Mucosa of gallbladder (tissue), 1 donor: ENCODE measurements at regions not wholly inside any gene's neighbourhood (a gene's known extent, or its start where the extent isn't known, plus 50 kb on each side); places are given as distances from the start of the nearest gene placed in this dataset.

Source experiments
- DNase-seq: peaks from one replicate; pipeline ENCODE4 v3.0.0-alpha.2; 2020; ENCODE audit warnings: low spot score
- donor health status: DM: no; HTN: no; CAD: no.

- no peak for DNase-seq
These were observed 169.6 kb upstream of the TLE3 start for GRCh38 chr15:70267306-70267705.

- DNase-seq: peak; percentile 78
These were observed 168.8 kb upstream of the TLE3 start for GRCh38 chr15:70266412-70267121.

- no peak for DNase-seq
These were observed 168.3 kb upstream of the TLE3 start for GRCh38 chr15:70265986-70266385.

- no peak for DNase-seq
These were observed 167.8 kb upstream of the TLE3 start for GRCh38 chr15:70265466-70265978.

- DNase-seq: no peak
These were observed 167.2 kb upstream of the TLE3 start for GRCh38 chr15:70264738-70265465.

GRCh38 chr15:70264014-70264582 is 166.4 kb upstream of the TLE3 start:
- no peak for DNase-seq

- no peak for DNase-seq
These were observed 165.0 kb upstream of the TLE3 start for GRCh38 chr15:70262591-70263274.

GRCh38 chr15:70262171-70262570 is 164.5 kb upstream of the TLE3 start:
- DNase-seq: no peak

GRCh38 chr15:70261083-70261482 is 163.4 kb upstream of the TLE3 start:
- no peak for DNase-seq

- no peak for DNase-seq
These were observed 162.9 kb upstream of the TLE3 start for GRCh38 chr15:70260580-70260979.

GRCh38 chr15:70259640-70260508 is 162.2 kb upstream of the TLE3 start:
- no peak for DNase-seq

GRCh38 chr15:70259028-70259424 is 161.3 kb upstream of the TLE3 start:
- DNase-seq: peak; percentile 78

- peak; percentile 42 for DNase-seq
These were observed 160.8 kb upstream of the TLE3 start for GRCh38 chr15:70258369-70259027.

GRCh38 chr15:70257573-70258248 is 160.0 kb upstream of the TLE3 start:
- DNase-seq: no peak

- DNase-seq: no peak
These were observed 159.3 kb upstream of the TLE3 start for GRCh38 chr15:70257047-70257446.

GRCh38 chr15:70254311-70254869 is 156.7 kb upstream of the TLE3 start:
- DNase-seq: no peak

- no peak for DNase-seq
These were observed 155.9 kb upstream of the TLE3 start for GRCh38 chr15:70253461-70254156.

GRCh38 chr15:70252951-70253320 is 155.2 kb upstream of the TLE3 start:
- no peak for DNase-seq
